Inflammatory macrophage treated with lipopolysaccharide for 1 hour (primary cell): ENCODE measurements at regions not wholly inside any gene's neighbourhood (a gene's known extent, or its start where the extent isn't known, plus 50 kb on each side); places are given as distances from the start of the nearest gene placed in this dataset.

Source experiments
- DNase-seq, 2 donors: peaks; one replicate each; pipeline ENCODE4 v3.0.0-alpha.2; 2020 to 2022

DNA sequence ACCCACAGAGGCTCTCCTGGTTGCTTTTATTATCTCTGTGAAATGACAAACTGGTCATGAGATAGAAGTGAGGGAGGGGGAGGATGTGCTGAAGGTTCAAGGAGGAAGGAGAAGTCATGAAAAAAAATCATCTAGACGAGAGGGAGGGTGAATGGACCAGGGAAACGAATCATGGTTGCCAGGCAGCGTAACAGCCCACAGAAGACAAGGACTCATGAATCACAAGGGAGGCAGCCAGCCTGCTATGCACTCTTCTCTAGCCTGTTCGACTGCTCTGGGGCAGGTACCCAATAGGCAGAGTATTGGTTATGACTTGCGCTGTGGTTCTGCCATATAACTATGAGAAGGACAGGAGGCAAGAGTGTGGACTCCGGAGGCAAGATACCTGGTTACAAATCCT lies 475.2 kb downstream of the CDK5RAP2 start:
- DNase-seq: no peak

DNA sequence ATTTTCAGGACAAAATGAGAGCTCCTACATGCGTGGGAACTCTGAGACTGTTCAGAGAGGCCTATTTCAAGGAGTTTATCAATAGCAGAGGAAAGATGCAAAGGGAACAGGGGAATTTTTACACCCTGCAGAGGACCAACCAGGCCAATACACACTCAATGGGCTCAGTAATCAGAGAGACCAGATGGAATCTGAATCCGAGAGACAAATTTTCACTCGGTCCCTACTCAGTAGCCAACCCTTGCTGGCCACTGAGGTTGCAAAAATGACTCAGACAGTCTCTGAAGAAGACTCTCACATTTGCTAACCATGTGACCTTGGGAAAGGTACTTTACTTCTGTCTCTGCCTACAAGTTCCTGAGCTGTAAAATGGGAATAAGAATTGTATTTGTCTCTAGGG lies 479.4 kb downstream of the CDK5RAP2 start:
- DNase-seq: no peak

DNA sequence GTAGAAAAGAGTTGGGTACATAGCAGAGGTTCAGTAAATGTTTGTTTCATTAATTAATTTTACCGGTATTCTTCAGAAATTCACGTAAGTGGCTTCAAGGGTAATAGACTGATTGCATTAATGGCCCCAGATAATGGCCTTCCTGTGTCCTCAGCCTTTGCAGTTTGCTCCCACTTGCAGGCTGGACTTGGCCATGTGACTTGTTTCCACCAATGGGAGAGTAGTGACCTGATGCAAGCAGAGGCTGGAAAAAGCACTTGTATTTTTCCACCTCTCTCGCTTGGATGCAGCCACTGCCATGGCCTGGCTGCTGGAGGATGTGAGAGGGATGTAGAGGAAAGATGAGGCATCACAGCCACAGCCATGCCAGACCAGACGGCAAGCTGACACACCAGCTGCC lies 480.9 kb downstream of the CDK5RAP2 start:
- DNase-seq: no peak

DNA sequence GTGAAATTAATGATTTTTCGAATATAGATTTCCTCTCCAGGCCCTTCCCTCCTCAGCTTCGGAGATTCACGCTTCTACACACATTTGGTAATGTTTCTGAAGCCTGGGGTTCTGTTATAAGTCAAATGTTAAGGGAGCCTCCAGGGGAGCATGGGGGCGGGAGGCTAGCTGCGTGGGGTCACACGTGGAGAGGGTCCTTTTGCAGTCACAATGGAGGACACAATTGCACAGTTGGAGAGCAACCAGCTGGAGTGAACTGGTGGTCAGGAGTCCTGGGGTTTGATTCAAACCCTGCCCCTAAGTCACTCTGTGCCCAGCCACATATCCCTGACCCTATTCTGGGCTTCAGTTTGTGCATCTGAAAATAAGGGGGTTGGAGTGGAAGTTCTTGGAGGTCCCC lies 481.4 kb downstream of the CDK5RAP2 start:
- no peak for DNase-seq

DNA sequence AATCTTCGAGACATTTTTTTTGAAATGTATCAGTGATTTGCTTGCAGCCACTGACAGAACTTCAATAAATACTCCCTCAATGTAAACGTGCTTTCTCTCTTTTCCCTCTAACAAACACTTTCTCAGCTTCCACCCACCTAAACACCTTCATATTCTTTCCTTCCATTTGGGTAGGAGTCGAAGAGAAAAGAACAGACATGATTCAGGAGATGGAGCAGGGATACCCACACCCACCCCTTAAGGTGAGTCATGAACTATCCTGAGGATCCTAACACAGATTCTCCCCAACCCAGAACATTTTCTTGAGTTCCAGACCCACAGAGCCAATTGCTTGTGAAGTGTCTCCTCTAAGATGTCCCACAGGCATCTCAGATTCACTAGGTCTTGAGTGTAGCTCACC lies 488.8 kb downstream of the CDK5RAP2 start:
- no peak for DNase-seq

DNA sequence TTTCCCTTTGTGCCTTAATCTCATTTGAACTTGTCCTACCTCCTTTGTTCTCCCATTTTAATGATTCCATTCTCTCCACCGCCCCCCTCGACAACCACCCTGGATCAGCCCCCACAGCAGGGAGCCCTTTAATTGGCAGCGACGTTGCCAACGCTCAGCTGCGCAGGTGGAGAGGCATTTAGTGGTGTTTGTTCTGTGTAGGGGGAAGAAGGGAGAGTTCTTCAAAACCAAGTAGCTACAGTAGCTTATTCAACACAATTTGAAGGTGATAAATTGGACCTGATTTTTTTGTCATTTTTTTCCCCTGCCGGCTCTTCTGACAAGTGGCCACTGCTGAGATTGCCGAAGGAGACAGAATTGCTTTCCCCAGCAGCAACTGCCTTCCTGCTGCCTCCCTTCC lies 499.1 kb downstream of the CDK5RAP2 start:
- DNase-seq: no peak

DNA sequence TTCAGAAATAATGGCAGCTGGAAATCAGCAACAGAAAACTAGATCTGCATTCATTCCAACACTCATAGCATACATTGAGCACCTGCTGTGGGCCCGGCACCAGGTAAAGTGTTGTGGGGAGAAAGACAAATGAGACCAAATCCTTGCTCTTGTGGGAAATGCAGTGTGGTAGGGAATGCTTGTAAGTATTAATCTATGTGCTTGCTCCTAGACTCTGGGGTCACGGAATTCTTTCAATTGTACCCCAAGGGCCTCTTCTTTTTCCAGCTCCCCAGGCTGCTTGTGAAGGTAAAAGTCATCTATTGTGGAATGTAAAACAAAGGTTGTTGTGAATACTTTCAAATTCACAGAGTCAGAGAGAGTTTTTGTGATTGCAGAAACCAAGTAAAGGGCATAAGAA lies 501.9 kb downstream of the CDK5RAP2 start:
- DNase-seq: no peak

DNA sequence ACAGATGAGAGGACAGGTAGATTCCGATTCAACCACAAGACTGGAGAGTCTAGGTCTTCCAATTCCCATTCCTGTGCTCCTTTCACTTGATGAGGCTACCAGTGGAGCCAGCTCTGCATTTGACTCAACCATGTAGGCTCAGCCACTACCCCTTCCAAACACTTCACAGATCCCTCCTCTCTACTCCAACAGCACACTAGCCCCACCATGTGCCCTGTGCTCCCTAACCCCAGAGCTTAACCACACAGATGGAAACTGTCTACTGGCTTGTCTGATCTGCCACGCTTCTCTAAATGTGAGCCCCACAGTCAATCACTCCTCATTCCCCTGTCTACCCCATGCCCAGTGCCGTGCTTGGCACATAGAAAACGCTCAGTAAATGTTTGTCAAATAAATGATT lies 508.2 kb downstream of the CDK5RAP2 start:
- no peak for DNase-seq

DNA sequence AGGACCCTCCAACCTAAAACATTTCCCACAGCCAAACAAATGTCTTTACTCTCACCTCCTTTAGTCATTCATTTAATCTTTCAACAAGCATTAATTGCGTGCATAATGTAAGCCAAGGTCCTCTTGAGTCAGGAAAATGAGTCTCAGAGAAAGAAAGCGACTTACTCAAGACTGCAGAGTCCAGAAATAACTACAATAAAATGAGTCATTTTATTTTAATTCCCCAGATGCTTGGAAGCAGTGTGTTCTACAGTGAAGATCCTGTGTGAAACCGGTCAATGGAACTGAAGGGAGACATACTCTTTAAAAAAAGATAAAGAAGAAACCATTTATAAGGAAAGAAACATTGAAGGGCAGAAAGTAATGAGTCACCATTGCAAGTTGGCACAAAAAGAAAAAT lies 513.7 kb downstream of the CDK5RAP2 start:
- no peak for DNase-seq

DNA sequence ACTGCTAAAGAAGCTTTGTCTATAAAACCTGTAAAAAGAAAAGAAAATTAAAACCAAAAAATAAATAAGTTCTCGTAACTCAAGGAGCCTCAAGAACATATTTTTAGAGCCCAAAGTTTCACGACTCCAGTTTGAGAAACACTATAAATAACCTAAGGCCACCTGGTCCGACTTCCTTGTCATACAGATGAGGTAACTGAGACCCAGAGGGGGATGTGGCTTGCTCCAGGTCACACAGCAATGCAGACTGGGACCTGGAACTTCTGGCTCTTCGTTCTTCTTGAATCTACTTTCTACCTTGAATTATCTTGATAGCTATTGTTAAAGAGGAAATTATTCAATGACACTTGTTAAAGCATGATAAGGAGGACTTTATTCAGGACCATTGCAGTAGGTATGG lies 514.8 kb downstream of the CDK5RAP2 start:
- DNase-seq: no peak

DNA sequence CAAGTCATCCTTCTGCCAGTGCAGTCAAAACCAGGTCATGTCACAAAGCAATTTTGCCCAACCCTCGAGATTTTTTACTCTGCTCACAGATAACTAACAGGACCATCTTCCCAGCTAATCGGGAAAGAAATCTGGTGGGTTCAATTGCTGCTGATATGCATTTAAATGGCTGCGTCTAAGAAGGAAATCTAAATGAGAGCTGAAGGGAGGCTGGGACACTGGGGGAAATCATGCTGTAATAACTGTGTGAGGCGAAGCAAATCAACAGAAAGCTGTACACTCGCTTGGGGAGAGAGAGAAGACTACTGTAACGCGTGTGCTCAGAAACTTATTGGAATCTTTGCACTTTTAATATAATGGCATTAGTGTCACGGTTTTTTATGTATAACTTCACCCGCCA lies 535.0 kb downstream of the CDK5RAP2 start:
- DNase-seq: no peak

DNA sequence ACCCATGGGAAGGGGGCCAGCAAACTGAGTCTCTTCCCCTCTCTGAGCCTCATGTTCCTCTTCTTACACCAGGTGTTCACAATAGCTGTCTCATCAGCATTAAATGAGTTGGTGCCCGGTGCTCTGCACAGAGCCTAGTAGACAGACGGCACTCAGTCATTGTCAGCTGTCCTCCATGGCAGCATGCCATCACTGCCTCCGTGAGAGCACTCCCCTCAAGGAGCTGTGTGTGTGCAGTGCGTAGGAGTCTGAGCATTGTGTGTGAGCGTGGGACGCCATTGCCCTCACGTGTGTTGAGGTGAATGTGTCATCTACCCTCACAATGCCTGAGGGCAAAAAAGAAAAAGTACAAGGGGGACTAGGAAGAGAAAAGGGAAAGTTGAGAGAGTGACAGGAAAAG lies 536.5 kb downstream of the CDK5RAP2 start:
- no peak for DNase-seq

DNA sequence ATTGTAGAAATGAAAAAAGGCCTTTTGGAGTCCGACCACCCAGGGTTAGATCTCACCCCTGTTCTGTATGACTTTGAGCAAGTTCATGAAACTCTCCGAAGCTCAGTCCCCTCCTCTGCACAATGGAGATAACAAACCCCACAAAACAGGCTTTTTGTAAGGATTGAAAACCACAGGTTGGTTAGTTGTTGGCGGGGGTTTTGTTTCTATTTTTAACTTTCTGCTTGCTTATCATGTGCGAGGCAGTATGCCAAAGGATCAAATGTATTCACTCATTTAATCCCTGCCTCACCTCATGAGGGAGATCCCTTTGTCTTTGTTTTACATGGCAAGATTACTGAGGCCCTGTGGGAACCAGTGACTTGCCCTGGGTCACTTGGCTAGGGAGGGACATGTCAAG lies 539.1 kb downstream of the CDK5RAP2 start:
- no peak for DNase-seq

DNA sequence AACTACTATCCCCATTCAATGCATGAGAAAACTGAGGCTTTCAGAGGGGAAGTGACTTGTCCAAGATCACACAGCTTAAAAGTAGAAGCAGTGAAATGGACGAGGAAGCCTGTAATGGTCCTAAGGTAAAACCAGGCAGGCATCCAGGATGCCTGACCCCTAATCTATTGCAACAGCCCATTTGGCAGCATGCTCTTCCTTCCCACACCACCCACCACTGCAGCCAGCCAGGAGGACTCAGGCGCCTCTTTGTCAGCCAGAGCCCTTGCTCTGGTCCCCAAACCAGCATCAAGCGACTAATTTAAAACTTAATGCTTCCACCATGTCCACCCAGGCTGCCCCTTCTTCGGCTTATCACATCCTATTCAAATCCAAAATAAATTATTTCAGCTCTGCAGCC lies 541.6 kb downstream of the CDK5RAP2 start:
- no peak for DNase-seq

DNA sequence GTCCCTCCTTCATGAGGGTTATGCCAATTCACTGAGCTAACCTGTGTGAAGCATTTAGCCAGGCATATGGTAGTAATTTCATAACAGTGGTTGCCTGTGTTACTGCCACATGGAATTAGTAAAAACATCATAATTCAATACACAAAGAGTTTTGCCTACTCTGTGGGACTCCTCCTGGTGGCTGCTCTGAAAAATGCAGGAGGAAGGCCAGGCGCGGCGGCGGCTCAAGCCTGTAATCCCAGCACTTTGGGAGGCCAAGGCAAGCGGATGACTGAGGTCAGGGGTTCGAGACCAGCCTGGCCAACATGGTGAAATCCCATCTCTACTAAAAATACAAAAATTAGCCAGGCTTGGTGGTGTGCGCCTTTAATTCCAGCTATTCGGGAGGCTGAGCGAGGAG lies 547.3 kb downstream of the CDK5RAP2 start:
- no peak for DNase-seq

DNA sequence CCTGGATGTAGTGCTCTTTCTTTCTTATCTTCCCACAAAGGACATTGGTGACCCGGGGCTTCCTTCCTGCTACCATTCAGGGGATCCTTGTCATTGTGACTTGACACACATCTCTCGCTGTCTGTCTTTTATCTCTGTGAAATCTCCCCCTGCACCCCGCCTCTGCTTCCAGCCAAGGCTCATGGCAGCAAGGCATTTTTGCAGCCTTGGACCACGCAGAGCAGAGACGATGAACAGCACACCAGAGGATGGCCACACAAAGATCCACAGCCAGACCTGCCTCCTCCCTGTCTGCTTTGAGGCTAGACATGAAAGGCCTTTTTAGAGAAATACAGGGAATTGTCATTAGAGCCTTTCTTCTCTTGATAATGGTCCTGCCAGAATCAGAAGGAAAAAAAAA lies 549.1 kb downstream of the CDK5RAP2 start:
- no peak for DNase-seq

DNA sequence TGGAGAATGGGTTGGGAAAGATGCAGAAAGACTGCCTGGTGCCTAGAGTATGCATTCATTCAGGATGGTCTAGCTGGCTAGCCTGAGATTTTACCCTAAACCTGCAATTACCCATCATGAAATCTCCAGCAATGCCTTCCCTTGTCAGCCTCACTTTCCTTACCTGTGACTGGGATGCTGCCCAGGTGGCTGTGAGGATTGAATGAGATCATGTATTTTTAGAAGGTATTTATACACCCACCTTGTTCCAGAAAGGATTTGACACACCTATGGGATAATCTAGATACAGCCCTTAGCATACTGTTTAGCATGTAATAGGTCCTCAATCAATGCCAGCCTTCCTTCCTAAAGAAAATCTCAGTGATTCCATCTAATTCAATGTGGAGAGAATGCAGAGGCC lies 561.4 kb downstream of the CDK5RAP2 start:
- no peak for DNase-seq

DNA sequence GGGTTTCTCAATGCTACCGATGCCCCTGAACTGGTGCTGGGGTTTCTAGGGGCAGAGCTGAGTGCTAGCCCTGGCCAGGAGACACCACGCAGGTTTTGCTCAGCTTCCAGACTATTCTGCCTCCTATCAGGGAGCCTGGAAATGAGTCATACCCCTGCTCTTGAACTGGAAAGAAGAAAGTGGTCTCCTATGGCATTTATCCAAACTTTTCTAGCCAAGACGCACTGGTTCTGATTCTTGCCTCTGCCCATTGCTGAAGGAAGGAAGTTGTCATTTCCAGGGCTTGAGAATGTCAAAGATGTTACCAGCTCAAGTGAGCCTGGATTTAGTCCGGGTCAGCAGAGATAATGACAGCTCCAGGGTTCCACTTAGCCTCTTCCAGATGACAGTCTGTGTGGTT lies 561.9 kb downstream of the CDK5RAP2 start:
- DNase-seq: no peak

DNA sequence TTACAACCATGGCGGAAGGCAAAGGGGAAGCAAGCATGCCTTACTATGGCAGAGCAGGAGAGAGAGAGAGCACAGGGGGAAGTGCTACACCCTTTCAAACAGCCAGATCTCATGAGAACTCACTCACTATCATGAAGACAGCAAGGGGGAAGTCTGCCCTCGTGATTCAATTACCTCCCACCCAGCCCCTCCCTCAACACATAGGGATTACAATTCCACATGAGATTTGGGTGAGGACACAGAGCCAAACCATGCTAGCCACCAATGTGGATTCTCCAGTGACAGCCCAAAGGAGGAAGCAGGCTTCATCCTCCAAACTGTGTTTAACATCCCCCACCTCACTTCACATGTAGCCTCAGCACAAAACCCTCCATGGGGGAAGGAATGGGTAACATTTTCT lies 563.7 kb downstream of the CDK5RAP2 start:
- no peak for DNase-seq

DNA sequence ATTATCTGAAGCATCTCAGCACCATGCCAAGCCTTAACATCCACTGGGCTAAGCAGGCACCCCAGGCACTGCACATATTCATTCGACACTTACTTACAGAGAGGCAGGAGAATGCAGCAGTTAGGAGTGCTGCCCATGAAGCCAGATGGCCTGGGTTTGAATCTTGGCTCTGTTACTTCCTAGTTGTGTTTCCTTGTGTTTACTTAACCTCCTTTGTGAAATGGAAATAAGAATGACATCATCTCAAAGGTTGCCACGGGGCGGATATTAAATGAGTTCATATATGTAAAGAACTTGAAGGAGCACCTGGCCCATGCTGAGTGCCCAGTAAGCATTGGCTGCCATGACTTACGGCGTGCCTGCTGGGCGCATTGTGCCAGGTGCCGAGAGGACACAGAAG lies 565.2 kb downstream of the CDK5RAP2 start:
- DNase-seq: no peak

DNA sequence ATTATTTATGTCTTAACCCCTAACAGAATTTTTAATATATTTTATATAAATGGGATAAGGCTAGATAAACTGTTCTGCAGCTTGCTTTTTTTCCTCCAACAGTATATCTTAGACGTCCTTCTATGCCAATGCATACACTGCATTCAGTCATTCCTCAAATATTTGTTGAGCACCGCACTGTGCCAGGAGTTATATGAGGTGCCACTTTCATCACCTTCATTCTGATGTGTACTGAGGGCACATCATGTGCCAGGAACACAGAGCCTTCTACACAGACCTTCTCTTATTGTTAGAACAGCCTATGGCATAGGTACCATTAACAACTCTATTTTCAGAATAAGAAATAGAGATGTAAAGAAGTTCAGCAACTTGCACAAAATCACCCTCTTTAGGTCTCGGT lies 570.1 kb downstream of the CDK5RAP2 start:
- no peak for DNase-seq

DNA sequence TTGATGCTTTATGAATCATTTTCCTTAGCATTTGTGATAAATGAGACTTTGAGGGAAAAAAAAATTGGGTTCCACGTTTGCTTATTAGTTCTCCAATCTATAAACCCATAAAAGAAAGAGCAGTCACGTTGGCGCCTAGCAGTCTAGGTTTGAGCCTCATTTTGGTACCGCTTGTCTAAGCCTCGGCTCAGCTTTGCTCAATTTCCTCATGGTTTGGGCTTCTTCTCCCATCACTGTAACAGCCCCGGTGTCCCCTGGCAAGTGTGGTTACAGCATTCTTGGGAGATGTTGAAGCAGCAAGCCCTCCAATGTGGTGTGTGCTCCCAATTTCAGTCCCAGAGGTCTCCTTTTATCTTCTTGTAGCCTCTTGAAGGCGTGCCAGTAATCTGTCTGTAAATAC lies 578.4 kb downstream of the CDK5RAP2 start:
- DNase-seq: no peak

DNA sequence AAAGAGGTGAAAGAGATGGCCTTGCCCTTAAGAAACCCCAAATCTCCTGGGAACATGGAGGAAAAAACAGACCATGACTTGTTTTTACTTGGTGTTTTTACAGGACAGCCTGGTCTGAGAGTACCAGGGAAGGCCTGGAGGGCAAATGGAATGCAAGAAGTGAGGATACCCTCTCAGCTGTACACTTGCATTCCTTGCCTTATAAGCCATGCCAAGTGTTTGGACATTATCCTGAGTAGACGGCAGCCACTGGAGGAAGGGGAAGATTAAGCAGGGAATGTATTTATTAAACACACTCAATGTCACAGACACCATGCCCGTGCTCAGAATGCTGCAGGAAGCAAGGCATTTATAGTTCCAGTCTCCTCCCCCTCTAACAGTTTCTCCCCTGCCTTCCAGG lies 581.4 kb downstream of the CDK5RAP2 start:
- DNase-seq: no peak

DNA sequence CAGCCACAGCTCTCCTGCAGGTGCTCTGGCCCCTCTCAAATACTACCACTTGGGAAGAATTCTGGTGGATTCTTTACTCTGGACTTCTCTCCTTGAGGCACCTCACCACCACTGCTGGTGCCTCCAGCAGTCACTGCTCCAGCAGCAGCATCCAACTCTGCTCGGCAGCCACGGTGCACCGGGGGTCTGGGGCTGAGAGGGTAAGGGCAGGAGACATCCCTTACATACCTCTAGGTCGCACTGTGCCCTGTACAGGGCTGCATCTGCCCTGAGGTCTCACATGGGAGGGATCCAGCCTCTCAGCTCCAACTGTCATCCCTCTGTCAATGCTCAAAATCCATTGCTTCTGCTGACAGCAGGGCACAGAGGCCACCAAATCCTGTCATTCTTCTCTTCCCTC lies 588.2 kb downstream of the CDK5RAP2 start:
- no peak for DNase-seq

DNA sequence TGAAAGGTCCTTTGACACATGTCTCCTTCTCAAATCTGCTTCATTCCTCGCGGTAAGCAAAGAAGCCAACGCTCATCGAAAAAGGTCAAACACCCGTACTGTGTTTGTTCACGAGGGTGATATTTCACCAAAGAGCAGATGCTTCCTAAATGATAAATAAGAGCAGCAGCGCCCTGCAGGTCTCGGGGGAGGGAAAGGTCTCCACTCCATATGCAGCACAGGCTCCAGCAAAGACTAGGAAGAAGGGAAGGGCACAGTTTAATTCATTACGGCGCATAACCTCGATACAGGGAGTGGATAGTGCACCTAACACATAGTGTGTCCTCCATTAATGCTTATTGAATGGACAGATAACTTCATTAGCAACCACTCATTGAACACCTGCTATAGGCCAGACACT lies 593.3 kb downstream of the CDK5RAP2 start:
- no peak for DNase-seq

DNA sequence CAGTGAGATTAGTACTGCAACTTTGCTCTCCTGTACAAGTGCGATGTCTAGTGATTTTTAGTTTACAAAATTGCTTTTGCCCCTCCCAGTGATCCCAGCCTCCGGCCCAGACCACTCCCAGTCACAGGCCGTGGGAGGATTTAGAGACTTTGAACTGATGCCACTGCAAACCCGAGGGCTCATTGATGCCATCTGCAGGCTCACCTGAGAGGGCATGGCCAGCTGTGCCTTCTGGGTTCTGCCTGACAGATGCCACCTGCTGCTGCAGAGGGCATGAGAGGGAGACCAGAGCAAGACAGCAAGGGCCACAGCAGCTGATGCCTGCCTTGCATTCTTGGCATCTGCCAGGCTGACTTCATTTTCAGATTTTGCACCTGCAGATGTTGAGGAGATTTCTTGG lies 593.8 kb downstream of the CDK5RAP2 start:
- DNase-seq: no peak
